IMR-90 (cell line): ENCODE measurements at regions not wholly inside any gene's neighbourhood (a gene's known extent, or its start where the extent isn't known, plus 50 kb on each side); places are given as distances from the start of the nearest gene placed in this dataset.

Source experiments
- POLR2A ChIP-seq: IDR thresholded peaks from 2 replicates; pipeline ENCODE4 v1.6.1; 2012; ENCODE audit warnings: mild to moderate bottlenecking, low read depth, low read length
- RAD21 ChIP-seq: IDR thresholded peaks from 2 replicates; pipeline ENCODE4 v1.6.1; 2012; ENCODE audit warnings: low read length, improper control_type of control experiment
- USF2 ChIP-seq: fragments of 150-350 bp; IDR thresholded peaks from 2 replicates; pipeline ENCODE4 v1.6.1; 2017; ENCODE audit warnings: mild to moderate bottlenecking, antibody characterized with exemption, low read length, low read depth
- TF ChIP-seq, protein P1 (sequence below): conservative IDR thresholded peaks from 2 replicates; pipeline ENCODE4 v1.5.1; 2012; ENCODE audit warnings: mild to moderate bottlenecking, low read depth, low read length, improper control_type of control experiment

- TF ChIP-seq, protein P1, sequence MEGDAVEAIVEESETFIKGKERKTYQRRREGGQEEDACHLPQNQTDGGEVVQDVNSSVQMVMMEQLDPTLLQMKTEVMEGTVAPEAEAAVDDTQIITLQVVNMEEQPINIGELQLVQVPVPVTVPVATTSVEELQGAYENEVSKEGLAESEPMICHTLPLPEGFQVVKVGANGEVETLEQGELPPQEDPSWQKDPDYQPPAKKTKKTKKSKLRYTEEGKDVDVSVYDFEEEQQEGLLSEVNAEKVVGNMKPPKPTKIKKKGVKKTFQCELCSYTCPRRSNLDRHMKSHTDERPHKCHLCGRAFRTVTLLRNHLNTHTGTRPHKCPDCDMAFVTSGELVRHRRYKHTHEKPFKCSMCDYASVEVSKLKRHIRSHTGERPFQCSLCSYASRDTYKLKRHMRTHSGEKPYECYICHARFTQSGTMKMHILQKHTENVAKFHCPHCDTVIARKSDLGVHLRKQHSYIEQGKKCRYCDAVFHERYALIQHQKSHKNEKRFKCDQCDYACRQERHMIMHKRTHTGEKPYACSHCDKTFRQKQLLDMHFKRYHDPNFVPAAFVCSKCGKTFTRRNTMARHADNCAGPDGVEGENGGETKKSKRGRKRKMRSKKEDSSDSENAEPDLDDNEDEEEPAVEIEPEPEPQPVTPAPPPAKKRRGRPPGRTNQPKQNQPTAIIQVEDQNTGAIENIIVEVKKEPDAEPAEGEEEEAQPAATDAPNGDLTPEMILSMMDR, result no peak
- TF ChIP-seq POLR2A (no peak), RAD21 (no peak), USF2 (no peak)
Measured at GRCh38 chr3:62956411-62956810, 81.2 kb upstream of the CADPS start.
